ENCODE measurements at regions not wholly inside any gene's neighbourhood (a gene's known extent, or its start where the extent isn't known, plus 50 kb on each side); places are given as distances from the start of the nearest gene placed in this dataset.
"Not testable (repeated sequence)": the region's sequence is repeated elsewhere in the genome, so short reads cannot be mapped to it uniquely, and the experiment has no call there.

DNA sequence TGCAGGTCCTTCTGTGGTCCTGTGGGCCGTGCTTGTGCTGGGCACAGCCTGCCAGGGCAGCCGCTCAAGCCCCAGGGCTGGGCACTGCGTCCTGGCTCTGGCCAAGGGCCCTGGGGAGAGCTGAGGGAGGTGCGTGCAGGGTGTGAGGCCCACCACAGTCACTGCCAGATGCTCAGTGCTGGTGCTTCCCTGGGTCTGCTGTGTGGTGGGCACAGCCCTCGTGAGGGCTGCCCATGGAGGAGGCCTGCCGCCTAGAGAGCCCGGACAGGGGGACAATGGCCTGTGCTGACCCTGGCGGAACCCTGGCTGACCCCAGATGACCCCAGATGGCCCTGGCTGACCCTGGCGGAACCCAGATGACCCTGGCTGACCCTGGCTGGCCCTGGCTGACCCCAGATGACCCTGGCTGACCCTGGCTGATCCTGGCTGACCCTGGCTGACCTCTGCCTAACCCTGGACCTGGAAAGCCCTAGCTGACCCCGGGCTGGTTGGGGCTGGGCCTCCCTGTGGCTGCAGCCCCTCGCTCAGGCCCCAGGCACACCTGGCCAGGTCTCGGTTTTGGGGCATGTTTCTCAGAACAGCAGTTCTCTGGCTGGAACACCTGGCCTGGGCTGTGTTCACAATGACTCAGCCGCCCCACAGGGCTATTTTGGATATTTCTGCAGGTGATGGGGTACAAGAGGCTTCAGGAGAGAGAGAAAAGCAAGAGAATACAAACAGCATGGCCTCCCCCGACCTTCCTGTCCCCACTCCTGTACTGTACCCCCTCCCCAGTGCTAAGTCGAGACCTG lies 55.4 kb downstream of the TMEM121 start:
- no peak for DNase-seq
- Mint-ChIP-seq H3K36me3 (no peaks in the 10 kb centered on the region), H3K4me3 (no peak overlapping the region), H3K27me3 (no peaks in the 10 kb centered on the region), H3K9me3 (no peaks in the 10 kb centered on the region), H3K4me1 (ENCODE audit: low read depth) (no peaks in the 10 kb centered on the region), H3K27ac (no peak overlapping the region)
- ChIA-PET CTCF (no interaction called here), POLR2A (no interaction called here)
- intact Hi-C loops (cut with micrococcal nuclease) = no loop called here

DNA sequence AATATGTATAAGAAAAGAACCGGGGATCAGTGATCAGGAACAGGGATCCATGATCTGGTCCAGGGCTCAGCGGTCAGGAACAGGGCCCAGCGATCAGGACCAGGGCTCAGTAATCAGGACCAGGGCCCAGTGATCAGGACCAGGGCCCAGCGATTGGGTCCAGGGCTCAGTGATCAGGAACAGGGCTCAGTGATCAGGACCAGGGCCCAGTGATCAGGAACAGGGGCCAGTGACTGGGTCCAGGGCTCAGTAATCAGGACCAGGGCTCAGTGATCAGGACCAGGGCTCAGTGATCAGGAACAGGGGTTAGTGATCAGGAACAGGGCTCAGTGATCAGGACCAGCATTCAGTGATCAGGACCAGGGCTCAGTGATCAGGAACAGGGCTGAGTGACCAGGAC lies 56.3 kb downstream of the TMEM121 start:
- intact Hi-C loops (cut with micrococcal nuclease) = no loop called here
- Mint-ChIP-seq H3K27me3 (no peaks in the 10 kb centered on the region), H3K9me3 (no peaks in the 10 kb centered on the region), H3K27ac (no peak overlapping the region), H3K4me1 (ENCODE audit: low read depth) (no peaks in the 10 kb centered on the region), H3K4me3 (no peak overlapping the region), H3K36me3 (no peaks in the 10 kb centered on the region)
- POLR2A ChIA-PET = no interaction called here
- CTCF ChIA-PET = no interaction called here
- DNase-seq = no peak

DNA sequence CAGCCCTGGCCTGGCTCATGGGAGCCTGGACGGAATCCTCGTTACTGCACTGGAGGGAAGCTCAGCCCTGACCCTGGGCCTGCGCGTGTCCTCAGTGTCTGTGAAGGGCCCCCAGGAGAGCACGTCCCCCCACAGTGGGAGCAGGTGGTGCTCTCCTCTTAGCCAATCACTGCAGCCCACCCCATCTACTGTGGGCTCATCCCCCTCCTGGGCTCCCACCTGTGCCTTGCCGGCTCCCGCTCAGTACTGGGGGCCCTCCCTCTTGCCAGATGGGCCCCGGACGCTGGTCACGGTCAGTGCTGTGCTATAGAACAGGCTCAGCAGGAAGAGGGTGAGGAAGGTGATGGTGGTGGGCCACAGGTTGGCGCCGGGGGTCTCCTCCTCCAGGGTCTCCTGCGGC lies 57.5 kb downstream of the TMEM121 start:
- H3K27ac Mint-ChIP-seq; intact Hi-C loops (cut with micrococcal nuclease); H3K4me1 Mint-ChIP-seq (ENCODE audit: low read depth); POLR2A ChIA-PET; H3K36me3 Mint-ChIP-seq; H3K27me3 Mint-ChIP-seq; CTCF ChIA-PET; H3K9me3 Mint-ChIP-seq; DNase-seq; H3K4me3 Mint-ChIP-seq: not testable (repeated sequence)

DNA sequence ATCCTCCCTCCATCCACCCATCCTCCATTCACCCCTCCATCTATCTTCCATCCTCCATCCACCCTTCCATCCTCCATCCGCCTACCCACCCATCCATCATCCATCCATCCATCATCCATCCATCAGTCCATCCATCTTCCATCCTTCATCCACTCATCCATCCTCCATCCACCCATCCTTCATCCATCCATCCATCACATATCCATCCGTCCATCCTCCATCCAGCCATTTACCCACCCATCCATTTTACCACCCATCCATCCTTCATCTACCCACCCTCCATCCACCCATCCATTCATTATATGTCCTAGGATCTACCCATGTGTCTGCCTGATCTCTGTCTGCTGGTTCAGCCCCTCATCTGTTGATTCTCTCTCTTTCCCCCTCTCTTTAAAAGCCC lies 58.9 kb downstream of the TMEM121 start:
- H3K4me1 Mint-ChIP-seq (ENCODE audit: low read depth); H3K27me3 Mint-ChIP-seq; DNase-seq; H3K9me3 Mint-ChIP-seq; H3K27ac Mint-ChIP-seq; POLR2A ChIA-PET; intact Hi-C loops (cut with micrococcal nuclease); CTCF ChIA-PET; H3K4me3 Mint-ChIP-seq; H3K36me3 Mint-ChIP-seq: not testable (repeated sequence)

DNA sequence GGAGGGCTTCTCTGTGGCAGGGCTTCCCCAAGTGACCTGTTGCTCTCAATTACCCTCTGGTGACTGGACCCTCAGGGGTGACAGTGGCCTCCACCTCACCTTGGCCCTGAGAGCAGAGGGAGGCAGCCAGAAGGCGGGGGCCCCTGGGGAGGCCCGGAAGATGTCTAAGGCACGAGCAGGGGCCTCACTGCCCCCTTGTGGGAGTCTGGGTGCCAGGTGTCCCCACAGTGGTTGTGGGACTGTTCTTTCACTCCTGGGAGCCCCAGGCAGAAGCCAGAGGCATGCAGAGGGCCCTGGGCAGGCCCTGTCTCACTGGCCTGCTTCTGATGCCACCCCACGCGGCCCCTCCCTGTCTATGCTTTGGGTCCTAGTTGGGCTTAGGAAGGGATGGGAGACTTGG lies 59.3 kb downstream of the TMEM121 start:
- intact Hi-C loops (cut with micrococcal nuclease); H3K27ac Mint-ChIP-seq; POLR2A ChIA-PET; DNase-seq; H3K9me3 Mint-ChIP-seq; H3K4me3 Mint-ChIP-seq; H3K4me1 Mint-ChIP-seq (ENCODE audit: low read depth); H3K27me3 Mint-ChIP-seq; H3K36me3 Mint-ChIP-seq; CTCF ChIA-PET: not testable (repeated sequence)

DNA sequence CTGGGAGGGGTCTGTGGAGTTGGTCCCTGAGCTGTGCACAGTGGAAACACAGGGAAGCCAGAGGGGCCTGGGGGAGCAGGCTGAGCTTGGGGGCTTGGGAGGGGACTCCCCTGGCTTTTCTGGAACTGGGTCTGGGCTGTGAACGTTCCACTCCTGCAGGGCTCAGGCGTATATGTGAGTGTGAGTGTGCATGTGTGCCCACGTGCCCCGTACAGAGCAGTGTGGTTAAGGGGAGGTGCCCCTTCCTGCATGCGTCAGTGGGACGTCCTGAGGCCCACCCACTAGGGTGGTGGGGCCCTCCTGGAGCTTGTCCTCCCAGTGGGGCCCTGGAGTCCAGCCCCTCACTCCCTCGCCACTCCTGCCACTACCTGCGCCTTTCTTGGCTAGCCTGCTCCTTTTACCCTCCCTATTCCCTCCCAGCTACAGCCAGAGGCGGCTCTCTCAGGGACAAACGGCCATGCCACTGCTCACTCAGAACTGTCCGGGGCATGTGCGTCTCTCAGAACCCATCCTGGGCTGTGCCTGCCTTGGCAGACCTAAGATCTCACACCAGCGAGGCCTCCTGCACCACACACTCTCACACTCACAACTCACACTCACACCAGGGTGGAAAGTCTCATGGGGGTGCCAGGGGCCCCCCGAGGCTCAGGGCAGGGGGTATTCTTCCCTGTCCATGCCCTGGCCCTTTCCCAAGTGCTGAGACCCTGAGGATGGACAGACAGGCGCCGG lies 59.9 kb downstream of the TMEM121 start:
- intact Hi-C loops (cut with micrococcal nuclease); H3K27me3 Mint-ChIP-seq; H3K27ac Mint-ChIP-seq; CTCF ChIA-PET; POLR2A ChIA-PET; H3K36me3 Mint-ChIP-seq; DNase-seq; H3K9me3 Mint-ChIP-seq; H3K4me3 Mint-ChIP-seq; H3K4me1 Mint-ChIP-seq (ENCODE audit: low read depth): not testable (repeated sequence)

DNA sequence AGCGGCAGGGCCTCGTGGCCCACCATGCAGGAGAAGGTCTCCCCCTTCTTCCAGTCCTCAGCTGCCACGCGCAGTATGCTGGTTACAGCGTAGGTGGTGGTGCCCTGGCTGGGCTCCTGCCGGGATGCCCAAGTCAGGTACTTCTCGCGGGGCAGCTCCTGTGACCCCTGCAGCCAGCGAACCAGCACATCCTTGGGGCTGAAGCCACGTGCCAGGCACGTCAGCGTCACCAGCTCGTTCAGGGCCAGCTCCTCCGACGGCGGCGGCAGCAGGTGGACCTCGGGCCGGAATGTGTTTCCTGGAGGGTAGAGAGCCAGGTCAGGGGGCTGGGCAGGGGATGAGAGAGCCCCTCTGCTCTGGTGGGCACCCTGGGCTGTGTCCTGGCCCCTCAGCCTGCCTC lies 60.7 kb downstream of the TMEM121 start:
- H3K4me1 Mint-ChIP-seq (ENCODE audit: low read depth); intact Hi-C loops (cut with micrococcal nuclease); DNase-seq; H3K27me3 Mint-ChIP-seq; CTCF ChIA-PET; H3K4me3 Mint-ChIP-seq; H3K9me3 Mint-ChIP-seq; POLR2A ChIA-PET; H3K36me3 Mint-ChIP-seq; H3K27ac Mint-ChIP-seq: not testable (repeated sequence)

DNA sequence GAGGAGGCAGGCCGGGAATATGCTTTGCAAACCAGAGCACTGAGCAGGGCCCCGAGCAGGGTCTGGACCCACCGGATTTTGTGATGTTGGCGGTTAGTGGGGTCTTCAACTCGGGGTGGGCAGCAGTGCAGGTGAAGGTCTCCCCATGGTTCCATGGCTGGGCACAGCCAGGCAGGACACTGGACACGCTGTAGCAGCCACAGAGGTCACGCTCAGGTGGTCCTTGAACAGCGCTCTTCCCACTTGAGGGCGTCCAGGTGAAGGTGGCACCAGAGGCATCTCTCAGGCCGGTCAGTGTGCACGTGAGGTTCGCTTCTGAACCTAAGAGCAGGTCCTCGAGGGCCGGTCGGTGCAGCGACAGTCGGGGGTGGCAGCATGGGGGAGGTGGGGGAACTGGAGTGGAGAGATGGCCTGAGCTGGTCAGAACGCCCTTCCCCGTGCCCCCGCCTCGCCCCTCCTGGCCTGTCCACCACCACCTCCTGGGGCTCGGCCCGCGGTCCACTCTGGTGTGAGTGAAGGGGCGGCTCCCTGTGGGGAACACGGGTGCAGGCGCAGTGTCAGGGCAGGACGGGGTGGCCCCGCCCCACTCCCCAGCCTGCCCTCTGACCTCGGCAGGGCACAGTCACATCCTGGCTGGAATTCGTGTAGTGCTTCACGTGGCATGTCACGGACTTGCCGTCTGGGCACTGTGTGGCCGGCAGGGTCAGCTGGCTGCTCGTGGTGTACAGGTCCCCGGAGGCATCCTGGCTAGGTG lies 61.3 kb downstream of the TMEM121 start:
- intact Hi-C loops (cut with micrococcal nuclease); H3K27me3 Mint-ChIP-seq; POLR2A ChIA-PET; H3K9me3 Mint-ChIP-seq; H3K4me1 Mint-ChIP-seq (ENCODE audit: low read depth); CTCF ChIA-PET; H3K27ac Mint-ChIP-seq; H3K4me3 Mint-ChIP-seq; DNase-seq; H3K36me3 Mint-ChIP-seq: not testable (repeated sequence)

DNA sequence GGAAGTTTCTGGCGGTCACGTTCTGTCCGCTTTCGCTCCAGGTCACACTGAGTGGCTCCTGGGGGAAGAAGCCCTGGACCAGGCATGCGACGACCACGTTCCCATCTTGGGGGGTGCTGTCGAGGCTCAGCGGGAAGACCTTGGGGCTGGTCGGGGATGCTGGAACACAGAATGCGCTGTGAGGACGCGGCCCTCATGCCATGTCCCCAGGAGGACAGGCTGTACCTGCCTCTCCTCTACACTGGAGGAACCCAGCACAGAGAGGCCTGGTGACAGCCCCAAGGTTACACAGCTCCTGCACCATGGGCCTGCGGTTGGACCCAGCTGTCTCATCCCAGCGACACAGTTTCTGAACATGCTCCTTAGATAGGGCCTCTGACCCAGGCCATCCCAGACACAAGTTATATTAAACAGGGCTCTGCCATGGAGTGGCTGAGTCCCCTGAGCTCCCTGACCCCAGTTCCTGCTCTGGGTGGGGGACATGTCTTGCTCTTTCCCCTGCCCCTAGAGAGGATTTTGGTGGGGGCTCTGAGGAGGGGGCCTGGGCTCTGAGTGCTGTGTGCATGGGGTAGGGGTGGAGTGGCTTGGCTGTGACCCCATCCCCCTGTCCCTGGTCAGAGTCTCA lies 62.0 kb downstream of the TMEM121 start:
- Mint-ChIP-seq H3K36me3 (no peaks in the 10 kb centered on the region), H3K9me3 (no peaks in the 10 kb centered on the region), H3K27ac (no peak overlapping the region), H3K4me3 (no peak overlapping the region), H3K4me1 (ENCODE audit: low read depth) (no peaks in the 10 kb centered on the region), H3K27me3 (no peaks in the 10 kb centered on the region)
- ChIA-PET CTCF (no interaction called here), POLR2A (no interaction called here)
- intact Hi-C loops (cut with micrococcal nuclease) = no loop called here
- DNase-seq = no peak

DNA sequence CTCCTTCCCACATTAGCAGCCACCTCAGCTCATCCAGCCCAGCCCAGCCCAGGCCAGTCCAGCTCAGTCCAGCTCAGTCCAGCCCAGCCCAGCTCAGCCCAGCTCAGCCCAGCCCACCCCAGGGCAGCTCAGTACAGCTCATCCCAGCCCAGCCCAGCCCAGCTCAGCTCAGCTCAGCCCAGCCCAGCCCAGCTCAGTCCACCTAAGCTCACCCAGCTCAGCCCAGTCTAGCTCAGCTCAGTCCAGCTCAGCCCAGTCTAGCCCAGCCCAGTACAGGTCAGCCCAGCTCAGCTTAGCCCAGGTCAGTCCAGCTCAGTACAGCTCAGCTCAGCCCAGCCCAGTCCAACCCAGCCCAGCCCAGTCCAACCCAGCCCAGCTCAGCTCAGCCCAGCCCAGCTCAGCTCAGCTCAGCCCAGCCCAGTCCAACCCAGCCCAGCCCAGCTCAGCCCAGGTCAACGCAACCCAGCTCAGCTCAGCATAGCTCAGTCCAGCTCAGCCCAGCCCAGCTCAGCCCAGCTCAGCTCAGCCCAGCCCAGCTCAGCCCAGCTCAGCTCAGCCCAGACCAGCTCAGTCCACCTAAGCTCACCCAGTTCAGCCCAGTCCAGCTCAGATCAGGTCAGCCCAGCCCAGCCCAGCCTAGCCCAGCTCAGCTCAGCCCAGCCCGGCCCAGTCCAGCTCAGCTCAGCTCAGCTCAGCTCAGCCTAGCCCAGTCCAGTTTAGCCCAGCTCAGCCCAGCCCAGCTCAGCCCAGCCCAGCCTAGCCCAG lies 63.0 kb downstream of the TMEM121 start:
- H3K9me3 Mint-ChIP-seq = no peaks in the 10 kb centered on the region
- DNase-seq = no peak
- H3K4me3 Mint-ChIP-seq = no peak overlapping the region
- H3K27ac Mint-ChIP-seq = no peak overlapping the region
- no peaks in the 10 kb centered on the region for H3K36me3 Mint-ChIP-seq
- ChIA-PET POLR2A (no interaction called here), CTCF (no interaction called here)
- no peaks in the 10 kb centered on the region for H3K4me1 Mint-ChIP-seq (ENCODE audit: low read depth)
- H3K27me3 Mint-ChIP-seq = no peaks in the 10 kb centered on the region
- intact Hi-C loops (cut with micrococcal nuclease) = no loop called here

DNA sequence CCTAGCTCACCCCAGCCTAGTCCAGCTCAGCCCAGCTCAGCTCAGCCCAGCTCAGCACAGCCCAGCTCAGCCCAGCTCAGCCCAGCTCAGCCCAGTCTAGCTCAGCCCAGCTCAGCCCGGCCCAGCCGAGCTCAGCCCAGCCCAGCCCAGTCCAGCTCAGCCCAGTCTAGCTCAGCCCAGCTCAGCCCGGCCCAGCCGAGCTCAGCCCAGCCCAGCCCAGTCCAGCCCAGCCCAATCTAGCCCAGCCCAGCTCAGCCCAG lies 63.5 kb downstream of the TMEM121 start:
- intact Hi-C loops (cut with micrococcal nuclease); H3K9me3 Mint-ChIP-seq; H3K36me3 Mint-ChIP-seq; DNase-seq; CTCF ChIA-PET; POLR2A ChIA-PET; H3K4me1 Mint-ChIP-seq (ENCODE audit: low read depth); H3K27me3 Mint-ChIP-seq; H3K27ac Mint-ChIP-seq; H3K4me3 Mint-ChIP-seq: not testable (repeated sequence)

DNA sequence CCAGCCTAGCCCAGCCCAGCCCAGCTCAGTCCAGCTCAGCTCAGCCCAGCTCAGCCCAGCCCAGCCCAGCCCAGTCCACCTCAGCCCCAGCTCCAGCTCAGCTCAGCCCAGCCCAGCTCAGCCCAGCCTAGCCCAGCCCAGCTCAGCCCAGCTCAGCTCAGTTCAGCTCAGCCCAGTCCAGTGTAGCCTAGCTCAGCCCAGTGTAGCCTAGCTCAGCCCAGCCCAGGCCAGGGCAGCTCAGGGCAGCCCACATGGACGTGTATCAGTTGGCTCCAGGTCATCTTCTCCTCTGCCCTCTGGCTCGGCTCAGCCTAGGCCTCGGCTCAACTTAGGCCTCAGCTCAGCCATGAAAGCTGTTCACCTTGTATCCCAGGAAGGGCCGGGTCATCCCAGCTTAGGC lies 64.7 kb downstream of the TMEM121 start:
- no peak for DNase-seq
- CTCF ChIA-PET = no interaction called here
- POLR2A ChIA-PET = no interaction called here
- no peaks in the 10 kb centered on the region for H3K36me3 Mint-ChIP-seq
- H3K27me3 Mint-ChIP-seq = peaks cover 3% of the 10 kb centered on the region
- H3K4me3 Mint-ChIP-seq = no peak overlapping the region
- no peaks in the 10 kb centered on the region for H3K9me3 Mint-ChIP-seq
- H3K4me1 Mint-ChIP-seq (ENCODE audit: low read depth) = no peaks in the 10 kb centered on the region
- intact Hi-C loops (cut with micrococcal nuclease) = no loop called here
- no peak overlapping the region for H3K27ac Mint-ChIP-seq

Data from activated CD4-positive, alpha-beta memory T cell treated with anti-CD3 and anti-CD28 coated beads for 36 hours (primary cell).